C4-2B (cell line): ENCODE measurements at regions not wholly inside any gene's neighbourhood (a gene's known extent, or its start where the extent isn't known, plus 50 kb on each side); places are given as distances from the start of the nearest gene placed in this dataset.

Experiments
- H3K27ac ChIP-seq: fragments of 450-650 bp; 2 replicates; pipeline ENCODE4 v1.5.1; 2017
- CTCF ChIP-seq: fragments of 450-650 bp; conservative IDR thresholded peaks from 2 replicates; pipeline ENCODE4 v1.5.1; 2017; ENCODE audit warnings: mild to moderate bottlenecking
- ZFX ChIP-seq: fragments of 450-650 bp; IDR thresholded peaks from 2 replicates; pipeline ENCODE4 v1.6.1; 2017

- TF ChIP-seq ZFX (no peak), CTCF (no peak)
- H3K27ac ChIP-seq, result no peak overlapping the region
Observed at GRCh38 chr10:118924493-118924892, 105.0 kb upstream of the NANOS1 start.

GRCh38 chr10:118925404-118926071 lies 104.0 kb upstream of the NANOS1 start:
- no peak overlapping the region for H3K27ac ChIP-seq
- TF ChIP-seq ZFX, result no peak
- TF ChIP-seq CTCF, result no peak

GRCh38 chr10:118926072-118926417 lies 103.5 kb upstream of the NANOS1 start:
- TF ChIP-seq CTCF, result no peak
- TF ChIP-seq ZFX, result no peak

GRCh38 chr10:118926441-118926840 lies 103.1 kb upstream of the NANOS1 start:
- TF ChIP-seq ZFX (no peak), CTCF (no peak)
- no peak overlapping the region for H3K27ac ChIP-seq

More at GRCh38 chr10:118926072-118926417, 103.5 kb upstream of the NANOS1 start:
- H3K27ac ChIP-seq, result no peak overlapping the region

DNA sequence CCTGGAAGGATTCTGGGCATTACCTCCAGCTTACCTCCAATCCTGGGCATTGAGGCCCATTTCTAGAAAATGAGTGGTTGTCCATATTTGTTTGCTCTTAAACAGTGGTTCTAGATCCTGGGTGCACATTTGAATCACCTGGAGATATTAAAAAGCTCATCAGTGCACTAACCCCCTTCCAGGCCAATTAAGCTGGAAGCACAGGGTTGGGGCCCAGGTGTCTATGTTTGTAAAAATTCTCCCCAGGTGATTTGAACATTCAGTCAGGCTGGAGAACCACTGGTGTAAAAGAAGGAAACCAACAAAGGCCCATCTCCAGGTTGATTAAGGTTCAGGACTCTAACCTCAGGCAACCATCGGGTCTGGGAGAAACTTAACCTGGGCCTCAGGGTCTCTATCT lies 102.6 kb upstream of the NANOS1 start:
- H3K27ac ChIP-seq, result no peak overlapping the region
- TF ChIP-seq CTCF (no peak), ZFX (no peak)

GRCh38 chr10:118927321-118927720 lies 102.2 kb upstream of the NANOS1 start:
- no peak overlapping the region for H3K27ac ChIP-seq
- TF ChIP-seq CTCF, result no peak

DNA sequence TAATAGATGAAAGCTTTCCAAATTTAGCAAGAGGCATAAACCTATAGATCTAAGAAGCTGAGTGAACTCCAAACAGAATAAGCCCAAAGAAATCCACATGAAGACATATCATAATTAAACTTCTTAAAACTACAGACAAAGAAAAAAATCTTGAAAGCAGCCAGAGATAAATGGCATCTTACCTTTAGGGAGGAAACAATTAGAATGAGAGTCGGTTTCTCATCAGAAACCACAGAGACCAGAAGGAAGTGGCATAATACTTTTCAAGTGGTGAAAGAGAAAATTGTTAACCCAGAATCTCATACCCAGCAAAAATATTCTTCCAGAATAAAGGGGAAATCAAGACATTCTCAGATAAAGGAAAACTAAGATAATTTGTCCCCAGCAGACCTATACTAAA lies 98.9 kb upstream of the NANOS1 start:
- no peak for TF ChIP-seq CTCF
- no peak for TF ChIP-seq ZFX
- H3K27ac ChIP-seq, result no peak overlapping the region
